ENCODE measurements at regions not wholly inside any gene's neighbourhood (a gene's known extent, or its start where the extent isn't known, plus 50 kb on each side); places are given as distances from the start of the nearest gene placed in this dataset.

- TF ChIP-seq CTCF (IDR thresholded peaks at IDR 0.05) (no peak), POLR2A (IDR thresholded peaks at IDR 0.05) (no peak)
Measured at GRCh38 chr3:177604181-177604580, 406.9 kb upstream of the TBL1XR1 start.

All from heart left ventricle (tissue), 13 donors.